ENCODE measurements at regions not wholly inside any gene's neighbourhood (a gene's known extent, or its start where the extent isn't known, plus 50 kb on each side); places are given as distances from the start of the nearest gene placed in this dataset.

DNA sequence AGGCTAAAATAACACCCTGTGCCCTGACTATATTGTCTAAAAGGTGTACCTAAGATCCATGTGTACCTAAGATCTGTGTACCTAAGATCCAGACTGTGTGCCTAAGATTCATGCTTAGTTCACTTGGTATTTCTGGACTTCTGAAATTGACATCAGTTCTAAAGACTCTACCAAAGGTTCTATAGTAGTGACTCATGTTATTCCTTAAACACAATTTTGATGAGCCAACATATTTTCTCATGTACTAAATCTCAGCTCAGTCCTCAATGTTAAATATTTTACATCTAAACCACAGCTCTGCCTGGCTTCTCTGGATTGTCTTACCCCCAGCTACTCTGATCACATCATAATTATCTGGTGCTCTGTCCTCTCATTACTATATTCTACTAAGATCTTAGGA lies 802.3 kb upstream of the SORCS1 start:
- TF ChIP-seq, protein P1, sequence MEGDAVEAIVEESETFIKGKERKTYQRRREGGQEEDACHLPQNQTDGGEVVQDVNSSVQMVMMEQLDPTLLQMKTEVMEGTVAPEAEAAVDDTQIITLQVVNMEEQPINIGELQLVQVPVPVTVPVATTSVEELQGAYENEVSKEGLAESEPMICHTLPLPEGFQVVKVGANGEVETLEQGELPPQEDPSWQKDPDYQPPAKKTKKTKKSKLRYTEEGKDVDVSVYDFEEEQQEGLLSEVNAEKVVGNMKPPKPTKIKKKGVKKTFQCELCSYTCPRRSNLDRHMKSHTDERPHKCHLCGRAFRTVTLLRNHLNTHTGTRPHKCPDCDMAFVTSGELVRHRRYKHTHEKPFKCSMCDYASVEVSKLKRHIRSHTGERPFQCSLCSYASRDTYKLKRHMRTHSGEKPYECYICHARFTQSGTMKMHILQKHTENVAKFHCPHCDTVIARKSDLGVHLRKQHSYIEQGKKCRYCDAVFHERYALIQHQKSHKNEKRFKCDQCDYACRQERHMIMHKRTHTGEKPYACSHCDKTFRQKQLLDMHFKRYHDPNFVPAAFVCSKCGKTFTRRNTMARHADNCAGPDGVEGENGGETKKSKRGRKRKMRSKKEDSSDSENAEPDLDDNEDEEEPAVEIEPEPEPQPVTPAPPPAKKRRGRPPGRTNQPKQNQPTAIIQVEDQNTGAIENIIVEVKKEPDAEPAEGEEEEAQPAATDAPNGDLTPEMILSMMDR (conservative IDR thresholded peaks at IDR 0.05) = no peak
- TF ChIP-seq EZH2 (IDR thresholded peaks at IDR 0.05; ENCODE audit: low read depth) = no peak

All from PC-9 (cell line).